ENCODE measurements at regions not wholly inside any gene's neighbourhood (a gene's known extent, or its start where the extent isn't known, plus 50 kb on each side); places are given as distances from the start of the nearest gene placed in this dataset.

DNA sequence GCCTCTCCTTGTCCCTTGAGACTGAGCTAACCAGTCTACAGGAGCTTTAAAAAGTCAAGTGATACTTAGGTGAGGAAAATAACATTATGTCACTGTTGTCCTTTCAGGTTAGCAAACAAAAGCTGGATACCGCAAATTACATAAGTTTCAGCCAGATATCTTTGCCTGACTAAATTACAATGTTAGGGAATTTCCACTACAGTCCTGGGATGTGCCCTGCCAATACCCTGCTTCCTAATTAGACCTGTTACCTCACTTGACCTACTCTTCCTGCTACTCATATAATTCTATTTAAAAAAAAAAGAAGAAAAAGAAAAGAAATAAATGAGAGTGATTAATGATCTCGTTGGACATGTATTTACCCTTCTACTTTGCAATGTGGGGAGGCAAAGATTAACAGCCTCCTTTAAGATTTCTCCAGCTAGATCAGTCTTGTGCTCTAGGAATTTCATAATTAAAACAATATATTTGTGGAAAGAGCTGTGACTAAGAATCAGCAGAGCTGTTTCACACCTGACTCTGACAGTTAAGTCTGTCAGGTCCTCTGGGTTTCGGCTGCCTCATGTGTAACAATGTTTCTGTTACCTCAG is 318.9 kb downstream of the HDGFL1 start:
- Histone ChIP-seq H3K36me3 (no peaks in the 10 kb centered on the region), H3K4me3 (no peak overlapping the region), H3K27me3 (no peaks in the 10 kb centered on the region), H3K9me3 (no peaks in the 10 kb centered on the region), H3K4me1 (no peaks in the 10 kb centered on the region), H3K27ac (no peak overlapping the region)
- DNase-seq: no peak
- WGBS, 2 donors (ENCODE audit: low coverage in 1 of 2): 44 to 49% methylated on average over 2 to 3 of the region's 3 CpGs
- in situ Hi-C loops (cut with MboI; ENCODE audit: low pct_ligation_motif_present in 1 of 4, low pct_unique_long_range_greater_than_20kb in 1 of 4, low sequenced_read_pairs in 3 of 4) (no loop called here), intact Hi-C loops (cut with DNase I; ENCODE audit: low total_unique reads) (no loop called here)
- no peak for TF ChIP-seq POLR2A (IDR thresholded peaks at IDR 0.05)
- no peak for TF ChIP-seq POLR2AphosphoS5 (IDR thresholded peaks at IDR 0.05)
- TF ChIP-seq, protein P1, sequence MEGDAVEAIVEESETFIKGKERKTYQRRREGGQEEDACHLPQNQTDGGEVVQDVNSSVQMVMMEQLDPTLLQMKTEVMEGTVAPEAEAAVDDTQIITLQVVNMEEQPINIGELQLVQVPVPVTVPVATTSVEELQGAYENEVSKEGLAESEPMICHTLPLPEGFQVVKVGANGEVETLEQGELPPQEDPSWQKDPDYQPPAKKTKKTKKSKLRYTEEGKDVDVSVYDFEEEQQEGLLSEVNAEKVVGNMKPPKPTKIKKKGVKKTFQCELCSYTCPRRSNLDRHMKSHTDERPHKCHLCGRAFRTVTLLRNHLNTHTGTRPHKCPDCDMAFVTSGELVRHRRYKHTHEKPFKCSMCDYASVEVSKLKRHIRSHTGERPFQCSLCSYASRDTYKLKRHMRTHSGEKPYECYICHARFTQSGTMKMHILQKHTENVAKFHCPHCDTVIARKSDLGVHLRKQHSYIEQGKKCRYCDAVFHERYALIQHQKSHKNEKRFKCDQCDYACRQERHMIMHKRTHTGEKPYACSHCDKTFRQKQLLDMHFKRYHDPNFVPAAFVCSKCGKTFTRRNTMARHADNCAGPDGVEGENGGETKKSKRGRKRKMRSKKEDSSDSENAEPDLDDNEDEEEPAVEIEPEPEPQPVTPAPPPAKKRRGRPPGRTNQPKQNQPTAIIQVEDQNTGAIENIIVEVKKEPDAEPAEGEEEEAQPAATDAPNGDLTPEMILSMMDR (IDR thresholded peaks at IDR 0.05): no peak
- TF ChIP-seq EP300 (IDR thresholded peaks at IDR 0.05; ENCODE audit: low read depth): no peak

DNA sequence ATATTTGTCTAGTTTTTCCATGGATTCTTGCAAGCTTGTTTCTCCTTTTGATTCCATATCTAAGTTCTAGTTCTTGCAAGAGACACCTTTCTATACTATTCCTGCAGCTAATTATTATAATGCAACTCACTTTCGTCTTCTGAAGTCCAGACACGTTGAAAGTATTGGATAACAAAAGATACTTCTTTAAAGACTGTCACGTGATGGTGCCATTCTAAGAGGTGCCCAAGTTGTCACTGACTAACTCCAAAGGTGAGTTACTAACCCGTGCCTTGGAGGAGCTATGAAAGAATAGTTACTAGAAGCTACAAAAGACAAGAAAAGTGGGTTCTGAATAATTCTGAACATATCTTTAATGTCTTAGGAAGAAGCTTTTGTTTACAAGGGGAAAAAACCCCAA is 322.6 kb downstream of the HDGFL1 start:
- no peak for DNase-seq
- H3K4me1 ChIP-seq: no peaks in the 10 kb centered on the region
- in situ Hi-C loops (cut with MboI; ENCODE audit: low pct_ligation_motif_present in 1 of 4, low pct_unique_long_range_greater_than_20kb in 1 of 4, low sequenced_read_pairs in 3 of 4) (no loop called here), intact Hi-C loops (cut with DNase I; ENCODE audit: low total_unique reads) (no loop called here)
- WGBS, 2 donors (ENCODE audit: low coverage in 1 of 2): 74 to 85% methylated on average over 4 of the region's 4 CpGs
- no peak overlapping the region for H3K4me3 ChIP-seq
- H3K9me3 ChIP-seq: no peaks in the 10 kb centered on the region
- H3K27me3 ChIP-seq: no peaks in the 10 kb centered on the region
- no peaks in the 10 kb centered on the region for H3K36me3 ChIP-seq
- TF ChIP-seq POLR2A (IDR thresholded peaks at IDR 0.05): no peak
- H3K27ac ChIP-seq: peak overlapping the region in 2 of 4 donors; percentile 35 to 36

DNA sequence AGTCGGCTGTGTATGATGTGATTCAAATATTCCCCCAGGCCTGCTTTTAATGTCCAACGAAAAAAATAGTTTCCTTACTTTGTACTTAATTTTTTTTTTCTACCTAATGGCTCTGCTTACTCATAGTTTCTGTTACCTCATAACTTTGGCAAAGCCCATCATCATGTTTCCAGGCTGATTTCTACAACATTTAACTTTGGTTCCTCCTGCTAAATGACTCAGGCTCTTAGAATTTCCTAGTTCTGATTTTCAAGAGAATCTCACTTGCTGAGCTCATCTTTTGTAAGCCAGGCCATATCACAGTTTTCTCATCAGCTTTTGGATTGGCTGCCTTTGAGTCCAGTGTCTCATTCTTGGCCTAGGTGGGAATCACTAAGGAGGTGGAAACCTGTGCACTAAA is 323.1 kb downstream of the HDGFL1 start:
- no peak for DNase-seq
- no peaks in the 10 kb centered on the region for H3K4me1 ChIP-seq
- H3K27me3 ChIP-seq: no peaks in the 10 kb centered on the region
- intact Hi-C loops (cut with DNase I; ENCODE audit: low total_unique reads): no loop called here
- H3K9me3 ChIP-seq: no peaks in the 10 kb centered on the region
- no peak overlapping the region for H3K4me3 ChIP-seq
- peak in 2 of 3 donors; percentile 20 for TF ChIP-seq POLR2AphosphoS5 (IDR thresholded peaks at IDR 0.05)
- TF ChIP-seq, protein P1 (IDR thresholded peaks at IDR 0.05): no peak
- peak overlapping the region in 3 of 4 donors; percentile 35 to 49 (median 36) for H3K27ac ChIP-seq
- H3K36me3 ChIP-seq: no peaks in the 10 kb centered on the region
- in situ Hi-C loops (cut with MboI; ENCODE audit: low pct_ligation_motif_present in 1 of 4, low pct_unique_long_range_greater_than_20kb in 1 of 4, low sequenced_read_pairs in 3 of 4): no loop called here
- 66 to 69% methylated on average over 2 of the region's 2 CpGs for WGBS, 2 donors (ENCODE audit: low coverage in 1 of 2)

DNA sequence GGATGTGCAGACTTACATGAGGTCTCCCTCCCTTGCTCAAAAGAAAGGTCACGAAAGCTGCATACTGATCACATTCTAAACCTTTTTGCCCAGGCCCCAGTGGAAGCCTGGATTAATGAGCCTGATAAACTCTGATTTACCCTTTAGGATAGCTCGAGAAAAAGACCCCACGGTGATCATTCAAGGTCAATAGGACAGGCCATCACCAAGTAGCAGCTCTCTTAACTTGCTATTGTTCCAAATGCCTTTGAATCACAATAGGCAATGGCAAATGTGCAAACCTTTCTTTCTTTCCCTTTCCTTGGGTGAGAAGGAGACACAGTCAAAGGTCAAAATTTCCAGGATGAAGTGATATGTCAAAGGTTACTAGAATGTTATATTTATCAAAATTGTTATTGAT is 327.3 kb downstream of the HDGFL1 start:
- TF ChIP-seq POLR2AphosphoS5 (IDR thresholded peaks at IDR 0.05) (no peak), POLR2A (IDR thresholded peaks at IDR 0.05) (no peak), EP300 (IDR thresholded peaks at IDR 0.05; ENCODE audit: low read depth) (no peak)
- TF ChIP-seq, protein P1 (IDR thresholded peaks at IDR 0.05): no peak
- H3K4me3 ChIP-seq: no peak overlapping the region
- no peaks in the 10 kb centered on the region for H3K9me3 ChIP-seq
- 69 to 78% methylated on average over 2 to 3 of the region's 3 CpGs for WGBS, 2 donors (ENCODE audit: low coverage in 1 of 2)
- DNase-seq: no peak
- intact Hi-C loops (cut with DNase I; ENCODE audit: low total_unique reads): no loop called here
- in situ Hi-C loops (cut with MboI; ENCODE audit: low pct_ligation_motif_present in 1 of 4, low pct_unique_long_range_greater_than_20kb in 1 of 4, low sequenced_read_pairs in 3 of 4): no loop called here
- no peak overlapping the region for H3K27ac ChIP-seq
- no peaks in the 10 kb centered on the region for H3K4me1 ChIP-seq
- no peaks in the 10 kb centered on the region for H3K36me3 ChIP-seq
- no peaks in the 10 kb centered on the region for H3K27me3 ChIP-seq

DNA sequence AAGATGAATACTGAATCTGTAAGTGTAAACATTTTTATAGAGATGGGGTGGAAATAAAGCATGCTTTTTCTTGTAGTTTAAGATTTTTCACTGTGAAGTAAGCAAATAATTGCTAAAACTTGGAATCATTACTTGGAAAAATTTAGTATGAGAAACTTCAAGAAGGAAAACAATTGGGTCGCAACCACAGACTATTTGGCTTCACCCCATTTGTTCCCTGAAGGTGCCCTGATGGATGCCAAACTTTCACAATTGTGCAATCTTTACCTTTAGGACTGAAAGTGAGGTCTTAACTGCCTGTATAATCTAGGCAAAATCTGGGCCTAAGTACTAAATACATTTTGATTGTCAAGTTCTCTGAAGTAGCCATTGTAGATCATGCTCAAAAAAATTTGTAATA is 330.1 kb downstream of the HDGFL1 start:
- Histone ChIP-seq H3K36me3 (no peaks in the 10 kb centered on the region), H3K27ac (no peak overlapping the region), H3K4me3 (no peak overlapping the region), H3K9me3 (no peaks in the 10 kb centered on the region), H3K27me3 (no peaks in the 10 kb centered on the region), H3K4me1 (peaks cover 0 to 2% (median 0%) of the 10 kb centered on the region in 4 donors)
- in situ Hi-C loops (cut with MboI; ENCODE audit: low pct_ligation_motif_present in 1 of 4, low pct_unique_long_range_greater_than_20kb in 1 of 4, low sequenced_read_pairs in 3 of 4) (no loop called here), intact Hi-C loops (cut with DNase I; ENCODE audit: low total_unique reads) (no loop called here)
- TF ChIP-seq, protein P1 (IDR thresholded peaks at IDR 0.05): no peak
- no peak for TF ChIP-seq POLR2A (IDR thresholded peaks at IDR 0.05)
- no peak for DNase-seq
- 75 to 80% methylated on average over 1 of the region's 1 CpG for WGBS, 2 donors (ENCODE audit: low coverage in 1 of 2)

Data from transverse colon (tissue), 4 donors.